ENCODE measurements at regions not wholly inside any gene's neighbourhood (a gene's known extent, or its start where the extent isn't known, plus 50 kb on each side); places are given as distances from the start of the nearest gene placed in this dataset.
A peak's percentile ranks its signal among the peaks of the same experiment; 100 is the strongest.
"Not testable (repeated sequence)": the region's sequence is repeated elsewhere in the genome, so short reads cannot be mapped to it uniquely, and the experiment has no call there.

DNA sequence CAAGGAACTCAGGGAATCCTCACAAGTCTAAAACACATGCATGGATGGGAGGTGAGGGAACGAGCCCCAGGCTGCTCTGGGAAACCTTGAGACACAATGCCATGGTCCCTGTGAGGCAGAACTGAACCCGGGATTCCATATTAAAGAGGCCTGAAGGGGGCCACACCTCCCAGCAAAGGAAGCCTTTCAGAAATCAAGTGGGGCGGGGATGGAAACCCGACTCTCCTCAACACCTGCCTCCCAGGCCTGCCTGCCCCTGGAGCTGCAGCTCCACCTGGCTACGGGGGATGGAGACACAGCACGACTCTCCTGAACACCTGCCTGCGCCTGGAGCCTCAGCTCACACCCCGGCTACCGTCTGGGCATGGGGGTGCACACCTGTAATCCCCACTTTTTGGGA is 77.8 kb upstream of the LPCAT1 start:
- not testable (repeated sequence) for TF ChIP-seq CEBPB (IDR thresholded peaks at IDR 0.05; ENCODE audit: low read depth); POLR2A (IDR thresholded peaks at IDR 0.05; ENCODE audit: borderline replicate concordance, extremely low read depth, insufficient read depth, insufficient read length); EZH2 (IDR thresholded peaks at IDR 0.05); SP1 (IDR thresholded peaks at IDR 0.05; ENCODE audit: low read depth); POLR2AphosphoS5 (IDR thresholded peaks at IDR 0.05; ENCODE audit: low read depth, low read length)
- TF ChIP-seq, protein P1, sequence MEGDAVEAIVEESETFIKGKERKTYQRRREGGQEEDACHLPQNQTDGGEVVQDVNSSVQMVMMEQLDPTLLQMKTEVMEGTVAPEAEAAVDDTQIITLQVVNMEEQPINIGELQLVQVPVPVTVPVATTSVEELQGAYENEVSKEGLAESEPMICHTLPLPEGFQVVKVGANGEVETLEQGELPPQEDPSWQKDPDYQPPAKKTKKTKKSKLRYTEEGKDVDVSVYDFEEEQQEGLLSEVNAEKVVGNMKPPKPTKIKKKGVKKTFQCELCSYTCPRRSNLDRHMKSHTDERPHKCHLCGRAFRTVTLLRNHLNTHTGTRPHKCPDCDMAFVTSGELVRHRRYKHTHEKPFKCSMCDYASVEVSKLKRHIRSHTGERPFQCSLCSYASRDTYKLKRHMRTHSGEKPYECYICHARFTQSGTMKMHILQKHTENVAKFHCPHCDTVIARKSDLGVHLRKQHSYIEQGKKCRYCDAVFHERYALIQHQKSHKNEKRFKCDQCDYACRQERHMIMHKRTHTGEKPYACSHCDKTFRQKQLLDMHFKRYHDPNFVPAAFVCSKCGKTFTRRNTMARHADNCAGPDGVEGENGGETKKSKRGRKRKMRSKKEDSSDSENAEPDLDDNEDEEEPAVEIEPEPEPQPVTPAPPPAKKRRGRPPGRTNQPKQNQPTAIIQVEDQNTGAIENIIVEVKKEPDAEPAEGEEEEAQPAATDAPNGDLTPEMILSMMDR (IDR thresholded peaks at IDR 0.05 in 2 of 3, conservative IDR thresholded peaks at IDR 0.05 in 1 of 3; ENCODE audit: borderline replicate concordance in 1 of 3, insufficient read depth in 1 of 3, low read depth in 2 of 3, low read length in 2 of 3): peak; percentile 64 to 75 (median 65); a peak in 5 of 6 replicates
- TF ChIP-seq RAD21 (IDR thresholded peaks at IDR 0.05; ENCODE audit: low read depth) (peak; percentile 72), CBX3 (IDR thresholded peaks at IDR 0.05; ENCODE audit: low read depth) (0 out of 2 replicates have a peak, but pooled peaks have one; percentile 30)
- TF ChIP-seq, protein P2, sequence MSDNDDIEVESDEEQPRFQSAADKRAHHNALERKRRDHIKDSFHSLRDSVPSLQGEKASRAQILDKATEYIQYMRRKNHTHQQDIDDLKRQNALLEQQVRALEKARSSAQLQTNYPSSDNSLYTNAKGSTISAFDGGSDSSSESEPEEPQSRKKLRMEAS (IDR thresholded peaks at IDR 0.05): not testable (repeated sequence)
